Hepatocyte (in vitro differentiated cells): ENCODE measurements at regions not wholly inside any gene's neighbourhood (a gene's known extent, or its start where the extent isn't known, plus 50 kb on each side); places are given as distances from the start of the nearest gene placed in this dataset.

ENCODE experiments used
- DNase-seq: peaks from one replicate; pipeline ENCODE4 v3.0.0-alpha.2; 2016; ENCODE audit warnings: low spot score
- H2AFZ ChIP-seq: fragments of 200-600 bp; sonication (generic); 2 replicates; pipeline ENCODE4 v1.6.0; 2016; ENCODE audit warnings: antibody characterized with exemption, mild to moderate bottlenecking
- H3K27ac ChIP-seq: fragments of 200-600 bp; sonication (generic); 2 replicates; pipeline ENCODE4 v1.5.1; 2016; ENCODE audit warnings: mild to moderate bottlenecking
- H3K27me3 ChIP-seq: fragments of 200-600 bp; sonication (generic); 2 replicates; pipeline ENCODE4 v1.6.1; 2016
- H3K36me3 ChIP-seq: fragments of 200-600 bp; sonication (generic); replicated peaks from 2 replicates; pipeline ENCODE4 v1.5.1; 2016; ENCODE audit warnings: low read depth; ENCODE audit not compliant: insufficient read depth
- H3K4me1 ChIP-seq: fragments of 200-600 bp; sonication (generic); 2 replicates; pipeline ENCODE4 v1.5.1; 2016; ENCODE audit warnings: mild to moderate bottlenecking, moderate library complexity; ENCODE audit not compliant: insufficient read depth
- H3K4me2 ChIP-seq: fragments of 200-600 bp; sonication (generic); 2 replicates; pipeline ENCODE4 v1.6.0; 2016
- H3K4me3 ChIP-seq: fragments of 200-600 bp; sonication (generic); 2 replicates; pipeline ENCODE4 v1.5.1; 2016; ENCODE audit warnings: mild to moderate bottlenecking
- H3K79me2 ChIP-seq: fragments of 200-600 bp; sonication (generic); 2 replicates; pipeline ENCODE4 v1.6.0; 2017; ENCODE audit warnings: mild to moderate bottlenecking
- H3K9me2 ChIP-seq: fragments of 200-600 bp; sonication (generic); replicated peaks from 2 replicates; pipeline ENCODE4 v1.6.0; 2017; ENCODE audit warnings: mild to moderate bottlenecking; ENCODE audit not compliant: insufficient read depth
- H3K9me3 ChIP-seq: fragments of 200-600 bp; sonication (generic); 2 replicates; pipeline ENCODE4 v1.5.1; 2016; ENCODE audit warnings: low read depth, mild to moderate bottlenecking
- H4K20me1 ChIP-seq: fragments of 200-600 bp; sonication (generic); 2 replicates; pipeline ENCODE4 v1.6.0; 2016; ENCODE audit warnings: mild to moderate bottlenecking; ENCODE audit not compliant: insufficient read depth, poor library complexity, severe bottlenecking
- EZH2 ChIP-seq: fragments of 200-600 bp; sonication (generic); IDR thresholded peaks from 2 replicates; pipeline ENCODE4 v1.6.1; 2016; ENCODE audit warnings: antibody characterized with exemption, mild to moderate bottlenecking, borderline replicate concordance
- EZH2phosphoT487 ChIP-seq: fragments of 200-600 bp; sonication (generic); IDR thresholded peaks from one replicate; pipeline ENCODE4 v1.6.1; 2018; ENCODE audit warnings: antibody characterized with exemption, mild to moderate bottlenecking, low read depth, moderate library complexity; ENCODE audit not compliant: unreplicated experiment, severe bottlenecking
- WGBS: methylation state at CpG from one replicate; pipeline ENCODE4 v1.1.6; 2016; ENCODE audit warnings: low lambda C conversion rate; ENCODE audit errors: missing lambda C conversion rate; 5-methylcytosine and 5-hydroxymethylcytosine counted together
- TF ChIP-seq, protein P1 (sequence below): fragments of 200-600 bp; sonication (generic); IDR thresholded peaks from 2 replicates; pipeline ENCODE4 v1.5.1; 2016; ENCODE audit warnings: antibody characterized with exemption, mild to moderate bottlenecking; ENCODE audit not compliant: poor library complexity

GRCh38 chr2:5569256-5569655 is 122.9 kb upstream of the SOX11 start:
- 95% methylated on average over 5 of the region's 5 CpGs for WGBS
- no peaks in the 10 kb centered on the region for H4K20me1 ChIP-seq
- H3K79me2 ChIP-seq: no peaks in the 10 kb centered on the region
- no peak overlapping the region for H3K4me3 ChIP-seq
- H3K4me2 ChIP-seq: no peak overlapping the region
- no peak for DNase-seq
- TF ChIP-seq EZH2phosphoT487 (no peak), EZH2 (no peak)
- TF ChIP-seq, protein P1, sequence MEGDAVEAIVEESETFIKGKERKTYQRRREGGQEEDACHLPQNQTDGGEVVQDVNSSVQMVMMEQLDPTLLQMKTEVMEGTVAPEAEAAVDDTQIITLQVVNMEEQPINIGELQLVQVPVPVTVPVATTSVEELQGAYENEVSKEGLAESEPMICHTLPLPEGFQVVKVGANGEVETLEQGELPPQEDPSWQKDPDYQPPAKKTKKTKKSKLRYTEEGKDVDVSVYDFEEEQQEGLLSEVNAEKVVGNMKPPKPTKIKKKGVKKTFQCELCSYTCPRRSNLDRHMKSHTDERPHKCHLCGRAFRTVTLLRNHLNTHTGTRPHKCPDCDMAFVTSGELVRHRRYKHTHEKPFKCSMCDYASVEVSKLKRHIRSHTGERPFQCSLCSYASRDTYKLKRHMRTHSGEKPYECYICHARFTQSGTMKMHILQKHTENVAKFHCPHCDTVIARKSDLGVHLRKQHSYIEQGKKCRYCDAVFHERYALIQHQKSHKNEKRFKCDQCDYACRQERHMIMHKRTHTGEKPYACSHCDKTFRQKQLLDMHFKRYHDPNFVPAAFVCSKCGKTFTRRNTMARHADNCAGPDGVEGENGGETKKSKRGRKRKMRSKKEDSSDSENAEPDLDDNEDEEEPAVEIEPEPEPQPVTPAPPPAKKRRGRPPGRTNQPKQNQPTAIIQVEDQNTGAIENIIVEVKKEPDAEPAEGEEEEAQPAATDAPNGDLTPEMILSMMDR: no peak
- H3K36me3 ChIP-seq: no peaks in the 10 kb centered on the region
- H2AFZ ChIP-seq: no peak overlapping the region
- H3K27me3 ChIP-seq: no peaks in the 10 kb centered on the region
- no peaks in the 10 kb centered on the region for H3K4me1 ChIP-seq
- no peak overlapping the region for H3K27ac ChIP-seq
- no peaks in the 10 kb centered on the region for H3K9me2 ChIP-seq
- H3K9me3 ChIP-seq: no peaks in the 10 kb centered on the region

DNA sequence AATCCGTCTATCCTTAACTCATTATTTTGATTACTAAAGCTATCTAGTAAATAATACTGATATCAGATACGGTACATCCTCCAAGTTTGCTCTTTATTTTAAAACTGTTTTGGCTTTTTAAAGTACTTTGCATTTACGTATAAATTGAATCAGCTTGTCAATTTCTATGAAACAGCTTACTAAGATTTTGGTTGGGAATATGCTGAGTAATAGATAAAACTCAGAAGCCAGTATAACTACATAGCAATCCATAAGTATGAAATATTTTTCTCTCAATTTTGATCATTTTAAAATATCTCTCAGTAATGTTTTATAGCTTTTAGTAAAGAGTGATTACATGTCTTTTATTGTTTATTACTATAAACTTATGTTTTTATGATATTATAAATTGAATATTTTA is 116.2 kb upstream of the SOX11 start:
- Histone ChIP-seq H3K4me3 (no peak overlapping the region), H3K27ac (no peak overlapping the region), H3K9me2 (no peaks in the 10 kb centered on the region), H4K20me1 (no peaks in the 10 kb centered on the region), H3K4me2 (no peak overlapping the region), H3K79me2 (no peaks in the 10 kb centered on the region), H3K4me1 (no peaks in the 10 kb centered on the region), H3K36me3 (no peaks in the 10 kb centered on the region), H2AFZ (no peak overlapping the region), H3K27me3 (no peaks in the 10 kb centered on the region), H3K9me3 (no peaks in the 10 kb centered on the region)
- DNase-seq: no peak
- TF ChIP-seq EZH2 (no peak), EZH2phosphoT487 (no peak)
- TF ChIP-seq, protein P1: no peak
- WGBS: 95% methylated on average over 3 of the region's 3 CpGs

DNA sequence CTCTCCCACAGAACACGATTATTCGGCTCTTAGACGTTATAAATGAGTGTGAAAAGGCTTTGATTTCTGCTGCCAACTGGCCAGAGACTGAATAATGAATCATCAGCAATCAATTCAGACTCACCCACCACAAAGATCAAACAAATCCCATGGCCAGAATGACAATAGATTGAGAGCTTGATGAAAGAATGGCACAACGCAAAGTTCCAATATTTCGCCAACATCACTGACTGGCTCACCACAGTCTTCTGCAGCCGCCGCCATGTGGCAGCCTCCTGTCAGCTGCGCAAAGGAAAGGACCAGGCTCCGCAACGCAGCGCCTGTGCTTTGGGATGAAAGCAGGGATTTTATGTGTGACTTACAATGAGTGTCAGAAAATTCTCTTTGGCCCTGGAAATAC is 104.4 kb upstream of the SOX11 start:
- Histone ChIP-seq H3K4me2 (no peak overlapping the region), H3K4me3 (no peak overlapping the region), H3K27me3 (no peaks in the 10 kb centered on the region), H3K9me3 (no peaks in the 10 kb centered on the region), H4K20me1 (no peaks in the 10 kb centered on the region), H3K4me1 (peaks cover 9% of the 10 kb centered on the region), H3K36me3 (no peaks in the 10 kb centered on the region), H3K79me2 (no peaks in the 10 kb centered on the region), H3K27ac (no peak overlapping the region), H2AFZ (no peak overlapping the region), H3K9me2 (no peaks in the 10 kb centered on the region)
- no peak for DNase-seq
- no peak for TF ChIP-seq EZH2phosphoT487
- TF ChIP-seq, protein P1: no peak
- no peak for TF ChIP-seq EZH2
- WGBS: 90% methylated on average over 11 of the region's 11 CpGs

GRCh38 chr2:5588601-5589000 is 103.6 kb upstream of the SOX11 start:
- no peak overlapping the region for H3K4me2 ChIP-seq
- H2AFZ ChIP-seq: no peak overlapping the region
- H3K79me2 ChIP-seq: no peaks in the 10 kb centered on the region
- TF ChIP-seq EZH2 (no peak), EZH2phosphoT487 (no peak)
- TF ChIP-seq, protein P1: no peak
- peaks cover 16% of the 10 kb centered on the region for H3K4me1 ChIP-seq
- no peaks in the 10 kb centered on the region for H4K20me1 ChIP-seq
- 89% methylated on average over 1 of the region's 1 CpG for WGBS
- no peaks in the 10 kb centered on the region for H3K36me3 ChIP-seq
- H3K27me3 ChIP-seq: no peaks in the 10 kb centered on the region
- no peaks in the 10 kb centered on the region for H3K9me2 ChIP-seq
- no peaks in the 10 kb centered on the region for H3K9me3 ChIP-seq
- no peak for DNase-seq
- H3K27ac ChIP-seq: no peak overlapping the region
- H3K4me3 ChIP-seq: no peak overlapping the region
